D721Med (cell line): ENCODE measurements at regions not wholly inside any gene's neighbourhood (a gene's known extent, or its start where the extent isn't known, plus 50 kb on each side); places are given as distances from the start of the nearest gene placed in this dataset.

Experiments used
- DNase-seq: peaks from one replicate; pipeline ENCODE4 v3.0.0; 2011; ENCODE audit warnings: low spot score; ENCODE audit not compliant: insufficient read length
- FAIRE-seq: peaks from 2 replicates; lab custom pipeline; 2011; peaks lifted over from hg19 to GRCh38; lab: Jason Lieb, UNC
- CTCF ChIP-seq: IDR thresholded peaks from 2 replicates; pipeline ENCODE4 v1.5.1; 2012; ENCODE audit warnings: mild to moderate bottlenecking, control low read depth; ENCODE audit not compliant: insufficient read depth; ENCODE audit errors: missing control alignments

- FAIRE-seq: no peak
- no peak for DNase-seq
- no peak for TF ChIP-seq CTCF
Measured at GRCh38 chr2:223366566-223366965, 235.6 kb downstream of the SCG2 start.

- TF ChIP-seq CTCF: no peak
- FAIRE-seq (no peak), DNase-seq (no peak)
Measured at GRCh38 chr2:223368481-223368880, 233.7 kb downstream of the SCG2 start.

- no peak for FAIRE-seq
- no peak for TF ChIP-seq CTCF
- no peak for DNase-seq
Measured at GRCh38 chr2:223369889-223370288, 232.3 kb downstream of the SCG2 start.

- no peak for TF ChIP-seq CTCF
- no peak for FAIRE-seq
Measured at GRCh38 chr2:223383315-223383714, 218.8 kb downstream of the SCG2 start.

GRCh38 chr2:223386189-223386588 is 216.0 kb downstream of the SCG2 start:
- no peak for TF ChIP-seq CTCF
- DNase-seq: no peak
- no peak for FAIRE-seq

More at GRCh38 chr2:223383315-223383714, 218.8 kb downstream of the SCG2 start:
- no peak for DNase-seq

GRCh38 chr2:223386984-223387383 is 215.2 kb downstream of the SCG2 start:
- DNase-seq: no peak
- no peak for TF ChIP-seq CTCF
- FAIRE-seq: no peak

- no peak for TF ChIP-seq CTCF
- no peak for FAIRE-seq
Measured at GRCh38 chr2:223389624-223390023, 212.5 kb downstream of the SCG2 start.

More at GRCh38 chr2:223389624-223390023, 212.5 kb downstream of the SCG2 start:
- no peak for DNase-seq
